Activated effector memory CD4-positive, alpha-beta T cell treated with anti-CD3 and anti-CD28 coated beads, Interleukin-2, amount 50 U/mL, for 16 hours (primary cell): ENCODE measurements at regions not wholly inside any gene's neighbourhood (a gene's known extent, or its start where the extent isn't known, plus 50 kb on each side); places are given as distances from the start of the nearest gene placed in this dataset.
"Not testable (repeated sequence)": the region's sequence is repeated elsewhere in the genome, so short reads cannot be mapped to it uniquely, and the experiment has no call there.

Source experiments
- DNase-seq: peaks from one replicate; pipeline ENCODE4 v3.0.0-alpha.2; 2020

GRCh38 chr12:131443019-131444000 lies 267.6 kb upstream of the SFSWAP start:
- no peak for DNase-seq

DNA sequence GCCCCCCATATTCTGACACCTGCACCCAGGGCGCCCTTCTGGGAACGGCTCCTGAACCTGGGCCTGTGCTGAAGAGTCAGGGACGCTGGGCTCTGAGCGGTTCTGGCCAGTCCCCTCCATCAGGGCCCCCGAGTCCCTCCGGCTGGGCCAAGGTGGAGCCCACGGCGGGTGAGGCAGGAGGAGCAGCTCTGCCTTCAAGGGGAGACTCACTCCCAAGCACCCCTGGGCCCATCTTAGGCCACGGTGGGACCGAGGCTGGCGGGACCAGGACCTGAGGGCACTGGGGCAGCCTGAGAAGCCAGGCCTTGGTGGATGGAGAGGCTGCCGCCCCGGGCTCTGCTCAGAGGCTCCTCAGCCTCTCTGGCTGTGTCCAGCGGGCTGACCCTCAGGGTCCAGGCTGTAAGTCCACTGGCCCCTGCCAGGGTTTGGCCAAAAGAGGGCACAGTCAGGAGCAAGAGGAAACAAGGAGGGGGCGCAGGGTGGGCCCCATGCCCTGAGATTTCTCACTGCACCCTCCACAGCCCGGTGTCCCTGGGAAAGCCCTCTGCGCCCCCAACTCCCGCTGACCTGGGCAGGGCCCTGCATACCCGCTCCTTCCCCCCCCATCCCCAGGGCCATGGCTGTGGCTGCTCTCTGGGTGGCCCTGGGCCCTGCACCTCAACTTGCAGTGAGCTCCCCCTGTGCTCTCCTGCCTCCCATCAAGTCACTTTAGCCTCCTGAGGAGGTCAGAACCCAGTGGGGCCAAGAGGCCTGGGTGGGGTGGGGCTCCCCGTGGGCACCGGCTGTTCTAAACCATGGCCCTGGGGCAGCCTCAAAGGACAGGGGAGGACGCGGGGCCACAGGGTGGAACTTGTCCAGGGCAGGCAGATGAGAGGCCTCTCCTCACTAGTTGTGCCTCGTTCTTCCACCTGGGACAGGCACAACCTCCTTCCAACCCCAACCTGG lies 266.4 kb upstream of the SFSWAP start:
- DNase-seq, result no peak

GRCh38 chr12:131445184-131445774 lies 265.6 kb upstream of the SFSWAP start:
- no peak for DNase-seq

GRCh38 chr12:131445795-131446194 lies 265.1 kb upstream of the SFSWAP start:
- DNase-seq, result no peak

GRCh38 chr12:131447636-131448035 lies 263.3 kb upstream of the SFSWAP start:
- not testable (repeated sequence) for DNase-seq

GRCh38 chr12:131448254-131448795 lies 262.6 kb upstream of the SFSWAP start:
- no peak for DNase-seq

- DNase-seq, result no peak
These were observed 261.9 kb upstream of the SFSWAP start for GRCh38 chr12:131449027-131449426.

DNA sequence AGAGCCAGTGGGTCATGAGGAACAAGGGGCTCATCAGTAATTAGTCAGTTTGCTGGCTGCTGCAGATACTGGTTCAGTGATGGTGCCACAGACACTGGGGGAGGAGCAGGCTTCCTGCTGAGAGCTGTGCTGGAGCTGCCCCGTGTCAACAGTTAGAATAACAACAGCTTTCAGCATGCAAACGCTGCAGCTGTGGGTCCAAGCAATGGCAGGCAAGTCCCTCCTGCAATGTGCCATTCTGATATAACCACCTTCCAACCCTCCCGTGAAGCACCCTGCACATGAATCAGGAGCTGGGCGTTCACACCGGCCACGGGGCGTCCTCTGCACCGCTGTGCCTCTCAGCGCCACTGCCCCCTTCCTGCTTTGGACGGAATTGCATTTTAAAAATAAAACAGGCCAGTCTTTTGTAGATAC lies 258.4 kb upstream of the SFSWAP start:
- DNase-seq, result no peak

DNA sequence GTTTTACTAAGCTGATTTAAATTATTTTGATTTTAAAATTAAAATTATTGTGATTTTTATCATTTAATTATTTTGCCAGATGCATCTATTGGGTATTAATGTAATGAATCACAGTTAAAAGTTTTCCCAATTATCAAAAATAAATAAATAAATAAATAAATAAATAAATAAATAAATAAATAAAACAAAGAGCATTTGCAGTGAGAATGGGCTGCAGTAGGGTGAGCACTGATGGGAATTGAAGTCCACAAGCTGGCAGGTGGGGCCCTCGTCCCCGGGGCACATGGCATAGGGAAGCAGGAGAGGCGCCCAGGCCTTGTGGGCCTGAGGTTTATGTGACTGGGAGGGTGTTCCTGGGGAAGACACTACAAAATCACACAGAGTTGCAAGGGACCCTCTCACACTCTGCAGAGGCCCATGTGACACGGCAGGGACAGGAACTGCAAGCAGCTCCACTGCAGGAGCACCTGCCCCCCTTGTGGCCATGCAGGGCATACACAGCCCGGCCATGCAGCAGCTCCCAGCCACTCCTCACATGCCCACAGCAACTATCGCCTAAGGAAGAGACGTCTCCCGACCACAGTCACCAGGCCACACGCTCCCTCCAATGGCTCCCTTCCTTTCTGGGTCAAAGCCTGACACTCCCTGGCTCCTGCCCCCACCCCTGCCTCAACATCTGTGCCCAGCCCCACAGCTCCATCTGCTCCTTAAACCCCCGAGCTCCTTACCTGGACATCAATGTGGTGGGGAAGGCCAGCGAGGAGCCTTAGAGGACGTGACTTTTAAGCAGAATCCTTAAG lies 256.3 kb upstream of the SFSWAP start:
- DNase-seq, result no peak

GRCh38 chr12:131455218-131455506 lies 255.7 kb upstream of the SFSWAP start:
- no peak for DNase-seq

DNA sequence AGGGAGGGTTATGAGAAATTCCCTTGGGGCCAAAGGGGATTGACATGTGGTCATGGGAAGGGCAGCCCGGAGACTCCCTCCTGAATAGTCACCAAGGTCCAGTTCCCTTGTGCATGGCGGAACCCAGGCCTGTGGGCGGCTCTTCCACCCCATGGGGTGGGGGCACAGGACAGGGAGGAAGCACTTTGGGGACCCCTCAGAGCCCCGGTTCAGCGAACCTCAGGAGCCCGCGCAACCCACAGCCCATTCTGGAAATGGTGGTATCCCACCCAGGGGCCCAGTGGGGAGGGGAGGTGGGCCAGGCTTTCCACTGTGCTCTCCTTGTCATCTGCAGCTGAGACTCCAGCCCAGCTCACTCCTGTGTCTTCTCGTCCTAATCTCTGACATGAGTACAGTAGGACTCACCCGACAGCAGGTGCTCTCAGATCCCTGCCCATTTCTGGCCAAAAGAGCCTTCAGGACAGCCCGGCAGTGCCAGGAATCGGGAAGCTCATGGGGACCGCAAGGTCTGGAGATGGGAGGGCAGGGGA lies 255.2 kb upstream of the SFSWAP start:
- DNase-seq, result no peak

DNA sequence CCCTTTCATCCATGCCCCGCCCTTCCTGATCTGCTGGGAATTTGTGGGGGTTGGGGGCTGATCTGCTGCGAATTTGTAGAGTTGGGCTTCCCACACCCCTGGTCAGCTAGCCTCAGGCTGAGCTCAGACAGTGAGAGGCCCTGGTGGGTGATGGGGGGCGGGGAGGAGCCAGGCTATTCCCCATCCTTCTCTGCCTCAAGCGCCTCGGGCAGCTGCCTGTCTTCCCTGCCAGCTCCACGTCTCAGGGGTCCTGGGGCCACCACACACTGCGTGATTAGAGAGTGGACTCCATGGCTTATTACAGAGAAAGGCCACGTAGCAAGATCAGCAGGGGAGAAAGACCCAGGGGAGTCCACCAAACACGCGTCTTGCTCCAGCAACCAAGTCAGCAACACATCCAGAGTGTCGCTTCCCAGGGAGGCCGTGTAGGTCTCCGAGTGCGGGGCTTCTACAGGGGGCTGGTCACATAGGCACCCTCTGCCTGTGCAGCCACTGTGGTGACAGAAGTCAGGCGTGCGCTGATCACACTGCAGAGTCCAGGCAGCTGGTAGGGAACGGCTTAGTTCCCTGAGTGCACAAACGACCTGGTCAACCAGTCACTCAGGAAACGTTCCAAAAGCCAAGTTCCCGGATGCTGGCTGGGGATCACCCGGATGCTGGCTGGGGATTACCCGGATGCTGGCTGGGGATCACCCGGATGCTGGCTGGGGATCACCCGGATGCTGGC lies 254.4 kb upstream of the SFSWAP start:
- no peak for DNase-seq

DNA sequence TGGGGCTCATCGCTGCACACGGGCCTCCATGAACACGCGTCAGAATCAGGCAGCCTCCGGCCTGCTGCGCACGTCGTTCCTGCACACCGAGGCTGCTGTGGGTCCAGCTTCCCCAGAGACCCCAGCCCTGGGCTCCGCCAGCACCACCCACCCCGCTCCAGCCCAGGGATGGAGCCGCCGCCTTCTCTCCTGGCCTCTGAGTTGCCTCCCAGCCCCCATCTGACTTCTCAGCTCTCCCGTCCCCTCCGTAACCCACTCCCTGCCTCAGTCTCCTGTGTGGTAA lies 253.9 kb upstream of the SFSWAP start:
- no peak for DNase-seq

GRCh38 chr12:131457331-131458047 lies 253.4 kb upstream of the SFSWAP start:
- no peak for DNase-seq

GRCh38 chr12:131458048-131458374 lies 252.9 kb upstream of the SFSWAP start:
- DNase-seq, result no peak

GRCh38 chr12:131458931-131459772 lies 251.7 kb upstream of the SFSWAP start:
- DNase-seq, result no peak

DNA sequence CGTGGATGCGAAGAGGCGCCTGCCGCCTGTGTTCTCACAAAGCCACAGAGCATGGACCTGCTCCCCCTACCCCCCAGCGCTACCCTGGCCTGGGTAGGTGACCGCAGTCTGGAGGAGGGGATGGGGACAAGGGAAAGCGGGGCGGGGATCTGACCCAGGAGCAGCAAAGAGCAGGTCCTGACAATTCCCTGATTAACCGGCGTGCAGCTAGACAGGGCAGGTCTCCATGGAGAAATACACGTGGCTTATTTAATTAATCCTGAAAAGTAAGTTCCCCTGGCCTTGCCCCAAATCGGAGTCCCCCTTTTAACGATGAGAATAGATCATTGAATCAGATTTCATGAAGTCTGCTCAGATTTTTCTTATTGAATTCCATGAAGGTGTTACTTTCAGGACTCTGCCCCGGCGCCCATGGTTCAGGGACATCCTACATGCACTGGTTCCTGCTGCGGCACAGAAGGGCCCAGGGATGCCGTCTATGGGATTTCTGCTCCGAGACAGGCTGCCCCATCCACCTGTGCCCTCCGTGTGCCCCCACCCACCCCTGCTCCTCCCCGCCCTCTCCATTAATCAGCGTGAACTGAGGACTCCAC lies 251.0 kb upstream of the SFSWAP start:
- no peak for DNase-seq

DNA sequence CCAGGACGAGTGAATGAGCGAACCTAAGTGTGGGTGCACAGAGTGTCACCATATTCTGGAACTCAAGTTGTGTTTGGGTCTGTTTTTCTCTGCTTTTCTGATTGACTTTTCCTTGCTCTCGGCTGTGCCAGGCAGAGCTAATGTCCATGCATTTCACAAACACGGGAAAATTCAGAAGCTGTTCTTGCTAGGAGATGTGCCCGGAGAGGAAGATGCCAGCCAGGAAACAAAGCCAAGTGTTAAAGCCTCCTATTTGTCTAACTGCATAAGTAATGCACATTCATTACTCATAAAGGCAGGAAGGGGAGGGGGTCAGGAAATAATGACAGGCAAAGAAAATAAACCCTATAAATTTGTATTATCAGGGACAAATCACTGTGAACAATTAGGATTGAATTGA lies 250.4 kb upstream of the SFSWAP start:
- DNase-seq, result no peak

GRCh38 chr12:131461096-131461495 lies 249.8 kb upstream of the SFSWAP start:
- no peak for DNase-seq

DNA sequence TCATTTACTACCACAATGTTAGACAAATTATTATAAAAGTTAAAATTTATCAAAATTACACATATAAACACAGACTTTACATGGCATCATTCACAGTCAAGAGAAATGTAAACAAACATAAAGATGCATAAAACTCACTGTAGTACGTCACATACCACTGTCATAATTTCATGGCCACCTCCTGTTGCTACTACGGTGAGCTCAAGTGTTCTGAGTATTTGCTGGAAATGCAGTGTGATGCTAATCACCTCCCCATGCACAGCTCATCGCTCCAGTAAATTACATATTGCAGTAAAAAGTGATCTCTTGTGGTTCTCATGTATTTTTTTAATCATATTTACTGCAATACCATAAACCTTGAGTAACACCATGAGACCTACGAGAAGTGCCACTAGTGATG lies 247.7 kb upstream of the SFSWAP start:
- no peak for DNase-seq
